ENCODE measurements at regions not wholly inside any gene's neighbourhood (a gene's known extent, or its start where the extent isn't known, plus 50 kb on each side); places are given as distances from the start of the nearest gene placed in this dataset.

DNA sequence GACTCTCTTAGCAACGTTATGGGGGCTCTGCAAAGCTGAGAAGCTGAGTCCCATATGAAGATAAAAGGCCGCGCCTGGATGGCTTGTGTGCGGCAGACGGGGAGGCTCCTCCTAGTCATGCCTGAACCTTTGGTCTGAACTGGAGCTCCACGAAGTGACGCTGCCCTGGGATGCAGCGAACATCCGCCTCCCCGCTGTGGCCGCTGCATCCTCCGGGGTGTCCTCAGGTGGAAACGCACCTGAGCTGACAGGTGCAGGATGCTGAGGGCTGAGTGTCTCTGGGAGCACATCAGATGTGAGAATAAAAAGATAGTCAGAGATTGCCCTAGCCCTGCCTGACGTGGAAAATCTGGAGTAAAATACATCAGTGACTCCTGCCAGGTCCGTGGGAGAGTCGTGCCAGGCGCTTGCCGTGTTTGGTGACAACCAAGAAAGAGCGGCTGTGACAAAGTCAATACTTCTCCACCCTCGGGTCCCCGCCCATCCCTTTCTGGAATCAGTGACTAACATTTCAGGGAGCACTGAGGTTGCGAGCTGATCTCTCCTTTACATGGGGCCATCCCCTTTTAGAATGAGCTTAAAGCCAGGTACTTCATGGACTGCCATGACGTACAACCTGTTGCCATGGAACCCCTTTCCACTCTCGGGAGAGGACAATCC lies 162.8 kb upstream of the AFDN start:
- TF ChIP-seq, protein P1, sequence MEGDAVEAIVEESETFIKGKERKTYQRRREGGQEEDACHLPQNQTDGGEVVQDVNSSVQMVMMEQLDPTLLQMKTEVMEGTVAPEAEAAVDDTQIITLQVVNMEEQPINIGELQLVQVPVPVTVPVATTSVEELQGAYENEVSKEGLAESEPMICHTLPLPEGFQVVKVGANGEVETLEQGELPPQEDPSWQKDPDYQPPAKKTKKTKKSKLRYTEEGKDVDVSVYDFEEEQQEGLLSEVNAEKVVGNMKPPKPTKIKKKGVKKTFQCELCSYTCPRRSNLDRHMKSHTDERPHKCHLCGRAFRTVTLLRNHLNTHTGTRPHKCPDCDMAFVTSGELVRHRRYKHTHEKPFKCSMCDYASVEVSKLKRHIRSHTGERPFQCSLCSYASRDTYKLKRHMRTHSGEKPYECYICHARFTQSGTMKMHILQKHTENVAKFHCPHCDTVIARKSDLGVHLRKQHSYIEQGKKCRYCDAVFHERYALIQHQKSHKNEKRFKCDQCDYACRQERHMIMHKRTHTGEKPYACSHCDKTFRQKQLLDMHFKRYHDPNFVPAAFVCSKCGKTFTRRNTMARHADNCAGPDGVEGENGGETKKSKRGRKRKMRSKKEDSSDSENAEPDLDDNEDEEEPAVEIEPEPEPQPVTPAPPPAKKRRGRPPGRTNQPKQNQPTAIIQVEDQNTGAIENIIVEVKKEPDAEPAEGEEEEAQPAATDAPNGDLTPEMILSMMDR (IDR thresholded peaks at IDR 0.05; ENCODE audit: low read length) = no peak
- TF ChIP-seq EZH2 (optimal IDR thresholded peaks at IDR 0.05; ENCODE audit: low read depth, low read length) = no peak

All from MM.1S (cell line).